Heart left ventricle (tissue), 13 donors: ENCODE measurements at regions not wholly inside any gene's neighbourhood (a gene's known extent, or its start where the extent isn't known, plus 50 kb on each side); places are given as distances from the start of the nearest gene placed in this dataset.

Experiments used
- CTCF ChIP-seq, 12 donors: fragments of 200-600 bp; sonication (generic) in 4 of 12; IDR thresholded peaks; one replicate each; pipeline versions ENCODE4 v1.5.0 to v1.8.0; 2018 to 2022; ENCODE audit warnings: antibody characterized with exemption in 12 of 12, mild to moderate bottlenecking in 5 of 12
- POLR2A ChIP-seq, 2 donors: fragments of 450-650 bp; IDR thresholded peaks; one replicate each; pipeline ENCODE4 v1.6.1; 2017; ENCODE audit warnings: antibody characterized with exemption in 2 of 2, mild to moderate bottlenecking in 2 of 2, moderate library complexity in 2 of 2
- donor health status: ischemic (EF 13 %, LVEDD 7.1; RV severe dilation, severe dysfunction).
- donor health status: DM: no; HTN: yes; CAD: no.
- donor health status: DM: no; HTN: no; CAD: no.
- donor health status: ischemic (EF 25% LVEDD 6.9; RV normal size, moderate dysfunction).
- donor health status: ischemic (EF 25% LVEDD 5.7; RV mildly dilated, moderate dysfunction).
- donor health status: ischemic (EF 35%, LVEDD 5.7; RV mildly dilated, moderate dysfunction).
- donor health status: nonischemic (EF 11% LVEDD 7.7; RV severe dilation, severe dysfunction).
- donor health status: DM: yes; HTN: yes; CAD: no.
- donor health status: PGD.
- donor health status: ischemic (EF 29% LVEDD 5.4; RV normal size, mild dysfunction).
- donor health status: nonischemic (EF 23%, LVEDD 6.1; RV moderate dilation, normal function).

GRCh38 chr5:38725371-38725865 lies 120.4 kb upstream of the OSMR start:
- no peak for TF ChIP-seq POLR2A (IDR thresholded peaks at IDR 0.05)
- TF ChIP-seq CTCF (IDR thresholded peaks at IDR 0.05), result no peak
